GM12873 (cell line): ENCODE measurements at regions not wholly inside any gene's neighbourhood (a gene's known extent, or its start where the extent isn't known, plus 50 kb on each side); places are given as distances from the start of the nearest gene placed in this dataset.

Experiments used
- CTCF ChIP-seq: IDR thresholded peaks from 2 replicates; pipeline ENCODE4 v1.5.1; 2012; ENCODE audit warnings: low read depth, mild to moderate bottlenecking, moderate library complexity, low read length, control low read depth; ENCODE audit not compliant: insufficient read depth; ENCODE audit errors: missing control alignments

- no peak for TF ChIP-seq CTCF
Observed at GRCh38 chr6:1007159-1007558, 304.7 kb upstream of the FOXQ1 start.

DNA sequence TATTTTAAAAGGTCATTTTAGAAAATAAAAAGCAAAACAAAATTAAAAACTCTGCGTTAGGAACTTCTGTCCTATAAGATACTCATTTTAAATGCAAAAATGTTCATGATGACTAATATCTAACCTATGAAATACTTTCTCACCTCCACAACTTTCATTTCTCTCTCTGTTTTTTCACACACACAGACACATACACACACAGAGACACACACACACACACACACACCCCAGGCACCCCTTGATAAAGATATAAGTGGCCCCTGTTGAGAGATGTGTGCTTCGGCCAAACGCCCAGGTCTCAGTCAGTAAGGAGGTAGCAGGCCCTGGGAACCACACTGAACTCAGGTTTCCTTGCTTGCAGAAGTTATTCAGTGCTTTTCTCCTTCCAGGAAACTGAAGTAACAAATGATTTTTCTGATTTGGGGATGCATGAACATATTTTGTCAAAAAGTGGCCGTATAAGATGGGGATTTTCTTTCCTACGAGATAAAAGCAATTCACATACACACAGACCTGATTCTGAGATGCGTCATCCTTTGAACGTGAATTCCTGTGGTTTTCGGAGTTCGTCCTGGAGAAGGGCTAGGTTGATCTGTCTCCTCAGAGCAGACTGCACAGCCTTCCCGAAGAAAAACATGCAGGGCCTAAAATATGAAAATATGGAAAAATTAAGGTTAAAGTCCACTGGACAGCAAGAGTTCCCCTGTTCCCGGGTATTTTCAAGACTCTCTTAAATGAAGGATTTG lies 306.8 kb upstream of the FOXQ1 start:
- no peak for TF ChIP-seq CTCF

DNA sequence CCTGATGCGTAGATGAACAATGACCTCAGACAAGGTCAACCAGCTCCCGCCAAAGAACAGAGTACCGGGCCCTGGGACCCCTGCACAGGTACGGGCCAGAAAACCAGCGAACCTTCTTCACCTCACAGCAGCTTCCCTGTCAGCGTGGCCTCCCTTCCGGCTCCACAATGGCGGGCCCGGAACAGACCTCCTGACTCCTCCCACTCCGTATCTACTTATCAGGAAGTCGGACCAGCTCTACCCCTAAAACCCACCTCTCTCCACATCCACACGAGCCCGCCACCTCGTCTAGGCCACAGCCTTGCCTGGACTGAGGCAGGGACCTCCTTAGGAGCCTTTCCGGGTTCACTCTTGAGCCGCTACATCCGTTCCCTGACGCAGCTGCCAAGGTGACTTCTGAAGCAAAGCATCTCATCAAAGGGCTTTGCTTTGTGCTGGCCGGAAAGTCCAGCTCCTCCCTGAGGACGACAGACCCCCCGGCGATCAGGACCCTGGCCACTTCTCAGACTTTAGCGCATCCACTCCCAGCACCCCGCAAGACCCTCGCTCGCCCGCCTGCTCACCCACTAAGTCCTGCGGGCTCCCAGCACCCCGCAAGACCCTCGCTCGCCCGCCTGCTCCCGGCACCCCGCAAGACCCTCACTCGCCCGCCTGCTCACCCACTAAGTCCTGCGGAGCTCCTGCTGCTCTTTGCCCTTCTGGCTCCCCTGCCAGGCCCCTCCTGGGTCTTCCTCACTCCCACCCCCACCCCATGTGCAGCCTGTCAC lies 308.3 kb upstream of the FOXQ1 start:
- TF ChIP-seq CTCF, result no peak

GRCh38 chr6:1002989-1003388 lies 308.9 kb upstream of the FOXQ1 start:
- no peak for TF ChIP-seq CTCF

- no peak for TF ChIP-seq CTCF
Observed at GRCh38 chr6:1001655-1002349, 308.9 kb upstream of the EXOC2 start.

- TF ChIP-seq CTCF, result no peak
Observed at GRCh38 chr6:999552-999951, 306.6 kb upstream of the EXOC2 start.

DNA sequence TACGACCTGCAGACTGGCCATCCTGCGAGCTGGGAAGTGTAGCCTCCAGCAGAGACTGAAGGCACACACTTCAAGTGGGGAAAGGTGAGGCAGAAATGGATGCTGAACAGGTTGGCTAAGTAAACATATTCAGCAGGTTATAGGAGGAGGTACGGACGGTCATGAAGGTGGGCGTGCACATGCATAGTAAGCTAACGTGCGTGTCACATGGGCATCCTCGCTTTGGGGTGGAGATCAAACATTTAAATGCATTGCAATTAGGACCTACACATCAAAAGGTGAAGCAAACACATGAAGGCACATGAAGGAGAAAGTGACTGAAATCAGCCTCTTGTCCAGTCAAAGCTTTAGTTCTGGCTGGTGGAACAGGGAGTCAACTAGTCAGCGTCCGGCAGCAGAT lies 305.6 kb upstream of the EXOC2 start:
- no peak for TF ChIP-seq CTCF
